ENCODE measurements at regions not wholly inside any gene's neighbourhood (a gene's known extent, or its start where the extent isn't known, plus 50 kb on each side); places are given as distances from the start of the nearest gene placed in this dataset.

GRCh38 chr10:4434516-4435071 is 391.4 kb upstream of the AKR1E2 start:
- ATAC-seq (ENCODE audit: insufficient number of reproducible peaks, low FRiP score, low read depth) (no peak), DNase-seq (ENCODE audit: low spot score) (no peak)
- no peak overlapping the region for H3K4me3 ChIP-seq
- H3K27me3 ChIP-seq (replicated peaks; ENCODE audit: insufficient read depth), result no peaks in the 10 kb centered on the region
- no peaks in the 10 kb centered on the region for H3K9me3 ChIP-seq
- no peak for TF ChIP-seq CTCF (IDR thresholded peaks at IDR 0.05)
- no peak overlapping the region for H3K27ac ChIP-seq
- peaks cover 14% of the 10 kb centered on the region in 2 donors for H3K4me1 ChIP-seq (ENCODE audit: control insufficient read depth in 1 of 2, low read depth in 2 of 2)
- H3K36me3 ChIP-seq, result no peaks in the 10 kb centered on the region

GRCh38 chr10:4434105-4434504 is 391.9 kb upstream of the AKR1E2 start:
- ATAC-seq (ENCODE audit: insufficient number of reproducible peaks, low FRiP score, low read depth), result no peak
- Histone ChIP-seq H3K36me3 (no peaks in the 10 kb centered on the region), H3K4me1 (ENCODE audit: control insufficient read depth in 1 of 2, low read depth in 2 of 2) (peaks cover 10 to 12% of the 10 kb centered on the region in 2 donors), H3K27ac (no peak overlapping the region), H3K27me3 (replicated peaks; ENCODE audit: insufficient read depth) (no peaks in the 10 kb centered on the region), H3K9me3 (no peaks in the 10 kb centered on the region), H3K4me3 (no peak overlapping the region)
- TF ChIP-seq CTCF (IDR thresholded peaks at IDR 0.05), result no peak
- DNase-seq (ENCODE audit: low spot score), result no peak

GRCh38 chr10:4431114-4431863 is 394.7 kb upstream of the AKR1E2 start:
- no peaks in the 10 kb centered on the region for H3K36me3 ChIP-seq
- DNase-seq (ENCODE audit: low spot score) (no peak), ATAC-seq (ENCODE audit: insufficient number of reproducible peaks, low FRiP score, low read depth) (no peak)
- H3K27me3 ChIP-seq (replicated peaks; ENCODE audit: insufficient read depth), result no peaks in the 10 kb centered on the region
- no peaks in the 10 kb centered on the region for H3K9me3 ChIP-seq
- no peak overlapping the region for H3K4me3 ChIP-seq
- H3K27ac ChIP-seq, result no peak overlapping the region
- no peak for TF ChIP-seq CTCF (IDR thresholded peaks at IDR 0.05)
- H3K4me1 ChIP-seq (ENCODE audit: control insufficient read depth in 1 of 2, low read depth in 2 of 2), result peaks cover 6% of the 10 kb centered on the region in 2 donors

GRCh38 chr10:4429571-4429970 is 396.4 kb upstream of the AKR1E2 start:
- peaks cover 6% of the 10 kb centered on the region in 2 donors for H3K4me1 ChIP-seq (ENCODE audit: control insufficient read depth in 1 of 2, low read depth in 2 of 2)
- no peaks in the 10 kb centered on the region for H3K27me3 ChIP-seq (replicated peaks; ENCODE audit: insufficient read depth)
- no peaks in the 10 kb centered on the region for H3K9me3 ChIP-seq
- no peak overlapping the region for H3K27ac ChIP-seq
- no peak for TF ChIP-seq CTCF (IDR thresholded peaks at IDR 0.05)
- DNase-seq (ENCODE audit: low spot score) (no peak), ATAC-seq (ENCODE audit: insufficient number of reproducible peaks, low FRiP score, low read depth) (no peak)
- H3K4me3 ChIP-seq, result no peak overlapping the region
- no peaks in the 10 kb centered on the region for H3K36me3 ChIP-seq

- ATAC-seq (ENCODE audit: insufficient number of reproducible peaks, low FRiP score, low read depth), result no peak
- Histone ChIP-seq H3K4me3 (no peak overlapping the region), H3K27me3 (replicated peaks; ENCODE audit: insufficient read depth) (no peaks in the 10 kb centered on the region), H3K27ac (no peak overlapping the region), H3K9me3 (no peaks in the 10 kb centered on the region), H3K36me3 (no peaks in the 10 kb centered on the region), H3K4me1 (ENCODE audit: control insufficient read depth in 1 of 2, low read depth in 2 of 2) (peaks cover 6% of the 10 kb centered on the region in 2 donors)
- no peak for TF ChIP-seq CTCF (IDR thresholded peaks at IDR 0.05)
- DNase-seq (ENCODE audit: low spot score), result no peak
Observed at GRCh38 chr10:4427532-4427931, 398.5 kb upstream of the AKR1E2 start.
